ENCODE measurements at regions not wholly inside any gene's neighbourhood (a gene's known extent, or its start where the extent isn't known, plus 50 kb on each side); places are given as distances from the start of the nearest gene placed in this dataset.

DNA sequence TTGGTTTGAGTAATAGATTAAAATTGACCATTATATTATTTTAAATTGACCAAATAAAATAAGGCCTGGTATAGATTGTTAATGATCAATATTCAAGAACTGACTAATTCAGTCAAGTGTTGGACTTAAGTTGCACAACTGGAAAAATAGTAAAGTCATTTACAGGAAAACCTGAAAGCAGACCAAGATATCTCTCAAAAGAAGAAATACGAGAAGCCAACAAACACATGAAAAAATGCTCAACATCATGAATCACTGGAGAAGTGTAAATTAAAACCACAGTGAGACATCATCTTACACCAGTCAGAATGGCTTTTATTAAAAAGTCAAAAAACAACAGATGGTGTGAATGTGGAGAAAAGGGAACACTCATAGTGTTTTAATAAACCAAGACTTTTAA lies 80.4 kb upstream of the MALRD1 start:
- no peak for TF ChIP-seq CTCF (IDR thresholded peaks at IDR 0.05)
- Histone ChIP-seq H3K9me3 (no peaks in the 10 kb centered on the region), H3K36me3 (no peaks in the 10 kb centered on the region), H3K4me1 (ENCODE audit: control insufficient read depth in 1 of 2, low read depth in 2 of 2) (no peaks in the 10 kb centered on the region), H3K27me3 (replicated peaks; ENCODE audit: insufficient read depth) (no peaks in the 10 kb centered on the region), H3K27ac (no peak overlapping the region), H3K4me3 (no peak overlapping the region)
- ATAC-seq (ENCODE audit: insufficient number of reproducible peaks, low FRiP score, low read depth) (no peak), DNase-seq (ENCODE audit: low spot score) (no peak)

DNA sequence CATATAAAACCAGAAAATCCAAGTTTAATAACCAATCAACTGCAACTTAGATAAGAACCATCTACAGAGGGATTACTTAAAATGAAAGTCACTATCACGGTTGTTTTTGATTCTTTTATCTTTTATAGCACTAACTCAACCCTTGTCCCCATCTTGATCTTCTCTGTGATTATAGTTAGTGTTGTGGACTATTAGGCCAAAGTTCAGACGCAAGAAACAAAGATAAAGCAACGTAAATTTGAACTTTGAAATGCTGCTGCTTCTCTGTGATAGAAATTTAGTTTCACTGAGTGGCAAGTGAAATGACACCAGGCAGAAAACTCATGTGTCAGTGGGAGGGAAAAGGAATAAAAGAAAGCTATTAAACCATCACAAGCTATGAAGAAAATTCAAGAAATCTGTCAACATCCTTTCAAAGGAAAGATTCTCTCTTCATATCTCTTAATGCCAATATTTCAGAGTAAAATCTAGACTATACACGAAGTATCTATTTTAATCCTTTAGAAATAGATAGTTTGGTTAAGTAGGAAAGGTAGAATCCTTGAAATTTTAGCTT lies 71.8 kb upstream of the MALRD1 start:
- Histone ChIP-seq H3K9me3 (peaks cover 4% of the 10 kb centered on the region), H3K4me1 (ENCODE audit: control insufficient read depth in 1 of 2, low read depth in 2 of 2) (no peaks in the 10 kb centered on the region), H3K27ac (no peak overlapping the region), H3K4me3 (no peak overlapping the region), H3K36me3 (no peaks in the 10 kb centered on the region), H3K27me3 (replicated peaks; ENCODE audit: insufficient read depth) (no peaks in the 10 kb centered on the region)
- no peak for TF ChIP-seq CTCF (IDR thresholded peaks at IDR 0.05)
- DNase-seq (ENCODE audit: low spot score), result no peak
- no peak for ATAC-seq (ENCODE audit: insufficient number of reproducible peaks, low FRiP score, low read depth)

- DNase-seq (ENCODE audit: low spot score) (no peak), ATAC-seq (ENCODE audit: insufficient number of reproducible peaks, low FRiP score, low read depth) (no peak)
- H3K36me3 ChIP-seq, result no peaks in the 10 kb centered on the region
- no peaks in the 10 kb centered on the region for H3K27me3 ChIP-seq (replicated peaks; ENCODE audit: insufficient read depth)
- no peaks in the 10 kb centered on the region for H3K4me1 ChIP-seq (ENCODE audit: control insufficient read depth in 1 of 2, low read depth in 2 of 2)
- H3K27ac ChIP-seq, result no peak overlapping the region
- no peak for TF ChIP-seq CTCF (IDR thresholded peaks at IDR 0.05)
- H3K4me3 ChIP-seq, result no peak overlapping the region
- H3K9me3 ChIP-seq, result no peaks in the 10 kb centered on the region
These were observed 68.4 kb upstream of the MALRD1 start for GRCh38 chr10:18980089-18980629.

GRCh38 chr10:18984531-18984930 lies 64.1 kb upstream of the MALRD1 start:
- H3K4me1 ChIP-seq (ENCODE audit: control insufficient read depth in 1 of 2, low read depth in 2 of 2), result no peaks in the 10 kb centered on the region
- no peaks in the 10 kb centered on the region for H3K36me3 ChIP-seq
- H3K9me3 ChIP-seq, result no peaks in the 10 kb centered on the region
- H3K27me3 ChIP-seq (replicated peaks; ENCODE audit: insufficient read depth), result no peaks in the 10 kb centered on the region
- TF ChIP-seq CTCF (IDR thresholded peaks at IDR 0.05), result no peak
- DNase-seq (ENCODE audit: low spot score) (no peak), ATAC-seq (ENCODE audit: insufficient number of reproducible peaks, low FRiP score, low read depth) (no peak)
- H3K27ac ChIP-seq, result no peak overlapping the region
- no peak overlapping the region for H3K4me3 ChIP-seq

GRCh38 chr10:18988338-18988737 lies 60.3 kb upstream of the MALRD1 start:
- DNase-seq (ENCODE audit: low spot score) (no peak), ATAC-seq (ENCODE audit: insufficient number of reproducible peaks, low FRiP score, low read depth) (no peak)
- Histone ChIP-seq H3K27me3 (replicated peaks; ENCODE audit: insufficient read depth) (no peaks in the 10 kb centered on the region), H3K4me1 (ENCODE audit: control insufficient read depth in 1 of 2, low read depth in 2 of 2) (no peaks in the 10 kb centered on the region), H3K36me3 (no peaks in the 10 kb centered on the region), H3K27ac (no peak overlapping the region), H3K4me3 (no peak overlapping the region), H3K9me3 (peaks cover 3% of the 10 kb centered on the region)
- TF ChIP-seq CTCF (IDR thresholded peaks at IDR 0.05), result no peak

Data from thoracic aorta (tissue), 2 donors.